PC-3 (cell line): ENCODE measurements at regions not wholly inside any gene's neighbourhood (a gene's known extent, or its start where the extent isn't known, plus 50 kb on each side); places are given as distances from the start of the nearest gene placed in this dataset.

ENCODE experiments used
- ATAC-seq: fragments of 200-7000 bp; cut with Tn5 transposase; 2 replicates; pipeline ENCODE4 v1.9.1; 2020; ENCODE audit warnings: mild to moderate bottlenecking, moderate library complexity
- BruUV-seq: library from RNA; stranded (reverse); fragments of 400-500 nt; replicated peaks from 2 replicates; lab custom pipeline; 2021; lab: Mats Ljungman, UMichigan
- CTCF ChIA-PET: fragments of 300-600 bp; sonication (Branson Sonifier 250); formaldehyde crosslinking; loops from one replicate; lab custom pipeline; 2022; ENCODE audit warnings: antibody characterized with exemption; lab: Charles Lee
- POLR2A ChIA-PET: fragments of 300-600 bp; sonication (Branson Sonifier 250); formaldehyde crosslinking; loops from one replicate; lab custom pipeline; 2022; ENCODE audit warnings: antibody characterized with exemption; ENCODE audit not compliant: unreplicated experiment; lab: Charles Lee
- DNase-seq: peaks from one replicate; pipeline ENCODE4 v3.0.0-alpha.2; 2015
- H2AFZ ChIP-seq: fragments of 300-600 bp; sonication (generic); 2 replicates; pipeline ENCODE4 v1.6.0; 2016; ENCODE audit warnings: antibody characterized with exemption, low read length
- H3F3A ChIP-seq: fragments of 300-600 bp; sonication (generic); one replicate; pipeline ENCODE4 v1.6.0; 2017; ENCODE audit warnings: antibody characterized with exemption, low read length, control low read depth, mild to moderate bottlenecking; ENCODE audit not compliant: unreplicated experiment
- H3K27ac ChIP-seq: fragments of 300-600 bp; sonication (generic); 2 replicates; pipeline ENCODE4 v1.5.1; 2016; ENCODE audit warnings: mild to moderate bottlenecking, low read length
- H3K27me3 ChIP-seq: fragments of 300-600 bp; sonication (generic); 2 replicates; pipeline ENCODE4 v1.6.1; 2016; ENCODE audit warnings: low read length, mixed read lengths
- H3K36me3 ChIP-seq: fragments of 300-600 bp; sonication (generic); 2 replicates; pipeline ENCODE4 v1.6.1; 2016; ENCODE audit warnings: low read depth, mixed run types, low read length, mixed read lengths
- H3K4me1 ChIP-seq: fragments of 300-600 bp; sonication (generic); 2 replicates; pipeline ENCODE4 v1.5.1; 2016; ENCODE audit warnings: low read length; ENCODE audit not compliant: insufficient read depth
- H3K4me2 ChIP-seq: fragments of 300-600 bp; sonication (generic); 2 replicates; pipeline ENCODE4 v1.6.0; 2016; ENCODE audit warnings: low read length
- H3K4me3 ChIP-seq: fragments of 300-600 bp; sonication (generic); 2 replicates; pipeline ENCODE4 v1.5.1; 2016; ENCODE audit warnings: mild to moderate bottlenecking, low read length, mixed read lengths
- H3K79me2 ChIP-seq: fragments of 300-600 bp; sonication (generic); 2 replicates; pipeline ENCODE4 v1.6.1; 2017; ENCODE audit warnings: low read length, mixed read lengths
- H3K9ac ChIP-seq: fragments of 300-600 bp; sonication (generic); 2 replicates; pipeline ENCODE4 v1.6.0; 2016; ENCODE audit warnings: mild to moderate bottlenecking, low read length
- H3K9me2 ChIP-seq: fragments of 300-600 bp; sonication (generic); replicated peaks from 2 replicates; pipeline ENCODE4 v1.6.1; 2016; ENCODE audit warnings: mixed run types, low read length, mixed read lengths
- H3K9me3 ChIP-seq: fragments of 300-600 bp; sonication (generic); 2 replicates; pipeline ENCODE4 v1.6.1; 2016; ENCODE audit warnings: low read length, mixed read lengths
- H4K20me1 ChIP-seq: fragments of 300-600 bp; sonication (generic); 2 replicates; pipeline ENCODE4 v1.6.1; 2016; ENCODE audit warnings: low read length, mixed read lengths
- CTCF ChIP-seq: fragments of 300-600 bp; sonication (generic); conservative IDR thresholded peaks from 2 replicates; pipeline ENCODE4 v1.5.1; 2017; ENCODE audit warnings: antibody characterized with exemption, low read depth, mild to moderate bottlenecking, low read length
- EZH2 ChIP-seq: fragments of 300-600 bp; sonication (generic); IDR thresholded peaks from one replicate; pipeline ENCODE4 v1.6.1; 2017; ENCODE audit warnings: antibody characterized with exemption, mild to moderate bottlenecking, low read length; ENCODE audit not compliant: unreplicated experiment
- EZH2phosphoT487 ChIP-seq: fragments of 300-600 bp; sonication (generic); IDR thresholded peaks from 2 replicates; pipeline ENCODE4 v1.6.1; 2018; ENCODE audit warnings: mild to moderate bottlenecking, antibody characterized with exemption, low read length, borderline replicate concordance
- intact Hi-C: fragments of 100-400 bp; cut with micrococcal nuclease; formaldehyde crosslinking; loops from 2 replicates; pipeline ENCODE4 v1.9.0; 2023

- H4K20me1 ChIP-seq = no peaks in the 10 kb centered on the region
- no peak overlapping the region for H2AFZ ChIP-seq
- H3K4me2 ChIP-seq = no peak overlapping the region
- no peaks in the 10 kb centered on the region for H3K79me2 ChIP-seq
- no peak overlapping the region for H3K27ac ChIP-seq
- intact Hi-C loops = no loop called here
- ChIA-PET CTCF (no interaction called here), POLR2A (no interaction called here)
- no peaks in the 10 kb centered on the region for H3F3A ChIP-seq
- no peak for TF ChIP-seq EZH2phosphoT487
- TF ChIP-seq EZH2 = no peak
- TF ChIP-seq CTCF = no peak
- peaks cover 26% of the 10 kb centered on the region for H3K4me1 ChIP-seq
- H3K9me2 ChIP-seq = no peaks in the 10 kb centered on the region
- ATAC-seq (no peak), DNase-seq (no peak)
- H3K9me3 ChIP-seq = no peaks in the 10 kb centered on the region
- no peak overlapping the region for H3K4me3 ChIP-seq
- H3K9ac ChIP-seq = no peak overlapping the region
- no peaks in the 10 kb centered on the region for H3K27me3 ChIP-seq
- no peaks in the 10 kb centered on the region for H3K36me3 ChIP-seq
- no TSS peak for BruUV-seq
Observed at GRCh38 chr18:28588884-28589549, 412.1 kb upstream of the CDH2 start.

GRCh38 chr18:28584731-28585130 lies 407.8 kb upstream of the CDH2 start:
- H3K4me2 ChIP-seq = peak overlapping the region; percentile 40
- no peaks in the 10 kb centered on the region for H3K9me3 ChIP-seq
- no peaks in the 10 kb centered on the region for H4K20me1 ChIP-seq
- ChIA-PET POLR2A (no interaction called here), CTCF (no interaction called here)
- no peaks in the 10 kb centered on the region for H3K9me2 ChIP-seq
- ATAC-seq (peak; percentile 96), DNase-seq (peak; percentile 82)
- no peaks in the 10 kb centered on the region for H3K27me3 ChIP-seq
- no TSS peak for BruUV-seq
- no peak overlapping the region for H3K27ac ChIP-seq
- no peaks in the 10 kb centered on the region for H3K36me3 ChIP-seq
- peak overlapping the region; percentile 47; the same call in 1 of the 2 replicates for H2AFZ ChIP-seq
- intact Hi-C loops = no loop called here
- H3K4me3 ChIP-seq = no peak overlapping the region
- TF ChIP-seq CTCF = no peak
- no peak for TF ChIP-seq EZH2phosphoT487
- no peak for TF ChIP-seq EZH2
- no peaks in the 10 kb centered on the region for H3F3A ChIP-seq
- H3K4me1 ChIP-seq = peaks cover 11% of the 10 kb centered on the region
- no peaks in the 10 kb centered on the region for H3K79me2 ChIP-seq
- no peak overlapping the region for H3K9ac ChIP-seq

- Histone ChIP-seq H3K4me3 (no peak overlapping the region), H3K9me2 (no peaks in the 10 kb centered on the region), H3K27me3 (no peaks in the 10 kb centered on the region), H3K9me3 (no peaks in the 10 kb centered on the region), H3K9ac (no peak overlapping the region), H4K20me1 (no peaks in the 10 kb centered on the region), H3K27ac (no peak overlapping the region), H3K4me2 (no peak overlapping the region), H3K79me2 (no peaks in the 10 kb centered on the region), H3K36me3 (no peaks in the 10 kb centered on the region), H2AFZ (no peak overlapping the region), H3K4me1 (peaks cover 11% of the 10 kb centered on the region), H3F3A (no peaks in the 10 kb centered on the region)
- BruUV-seq = no TSS peak
- ATAC-seq (no peak), DNase-seq (no peak)
- intact Hi-C loops = no loop called here
- ChIA-PET POLR2A (no interaction called here), CTCF (no interaction called here)
- TF ChIP-seq CTCF (no peak), EZH2phosphoT487 (no peak), EZH2 (no peak)
Observed at GRCh38 chr18:28582724-28583123, 405.8 kb upstream of the CDH2 start.
